GM06990 (cell line): ENCODE measurements at regions not wholly inside any gene's neighbourhood (a gene's known extent, or its start where the extent isn't known, plus 50 kb on each side); places are given as distances from the start of the nearest gene placed in this dataset.

ENCODE experiments used
- DNase-seq: peaks from one replicate; pipeline ENCODE4 v3.0.0-alpha.2; 2011; ENCODE audit not compliant: insufficient read length; ENCODE audit errors: extremely low read depth
- H3K27me3 ChIP-seq: replicated peaks from 2 replicates; pipeline ENCODE4 v1.6.0; 2011; ENCODE audit warnings: low read length; ENCODE audit not compliant: control insufficient read depth, insufficient read depth
- H3K36me3 ChIP-seq: 2 replicates; pipeline ENCODE4 v1.5.1; 2011; ENCODE audit warnings: low read length; ENCODE audit not compliant: control insufficient read depth, insufficient read depth
- H3K4me3 ChIP-seq: replicated peaks from 2 replicates; pipeline ENCODE4 v1.5.1; 2011; ENCODE audit warnings: low read depth, mild to moderate bottlenecking, control low read depth, low read length
- CTCF ChIP-seq: IDR thresholded peaks from 2 replicates; pipeline ENCODE4 v1.5.1; 2011; ENCODE audit warnings: low read length, control low read depth, mild to moderate bottlenecking, inconsistent platforms; ENCODE audit not compliant: insufficient read depth, poor library complexity, severe bottlenecking

GRCh38 chr5:23677996-23678395 is 170.6 kb downstream of the PRDM9 start:
- no peaks in the 10 kb centered on the region for H3K27me3 ChIP-seq
- DNase-seq: no peak
- TF ChIP-seq CTCF: no peak
- no peaks in the 10 kb centered on the region for H3K36me3 ChIP-seq
- H3K4me3 ChIP-seq: no peak overlapping the region

GRCh38 chr5:23684103-23684502 is 176.7 kb downstream of the PRDM9 start:
- no peak for DNase-seq

GRCh38 chr5:23703940-23704855 is 196.8 kb downstream of the PRDM9 start:
- DNase-seq: no peak
- Histone ChIP-seq H3K27me3 (no peaks in the 10 kb centered on the region), H3K36me3 (no peaks in the 10 kb centered on the region), H3K4me3 (no peak overlapping the region)
- TF ChIP-seq CTCF: no peak

More at GRCh38 chr5:23684103-23684502, 176.7 kb downstream of the PRDM9 start:
- no peak overlapping the region for H3K4me3 ChIP-seq
- TF ChIP-seq CTCF: no peak
- H3K27me3 ChIP-seq: no peaks in the 10 kb centered on the region
- no peaks in the 10 kb centered on the region for H3K36me3 ChIP-seq

GRCh38 chr5:23717486-23717885 is 210.1 kb downstream of the PRDM9 start:
- no peak for DNase-seq

GRCh38 chr5:23718564-23718963 is 211.2 kb downstream of the PRDM9 start:
- H3K27me3 ChIP-seq: no peaks in the 10 kb centered on the region
- no peak overlapping the region for H3K4me3 ChIP-seq
- no peaks in the 10 kb centered on the region for H3K36me3 ChIP-seq
- DNase-seq: no peak
- TF ChIP-seq CTCF: no peak

More at GRCh38 chr5:23717486-23717885, 210.1 kb downstream of the PRDM9 start:
- H3K36me3 ChIP-seq: no peaks in the 10 kb centered on the region
- no peak overlapping the region for H3K4me3 ChIP-seq
- no peaks in the 10 kb centered on the region for H3K27me3 ChIP-seq
- TF ChIP-seq CTCF: no peak
